H9 (cell line): ENCODE measurements at regions not wholly inside any gene's neighbourhood (a gene's known extent, or its start where the extent isn't known, plus 50 kb on each side); places are given as distances from the start of the nearest gene placed in this dataset.

Experiments used
- DNase-seq: peaks from one replicate; pipeline ENCODE4 v3.0.0-alpha.2; 2017
- H2AFZ ChIP-seq: one replicate; pipeline ENCODE4 v1.6.1; 2013; ENCODE audit warnings: mild to moderate bottlenecking, low read length, control low read depth, moderate library complexity
- H2AK5ac ChIP-seq: 2 replicates; pipeline ENCODE4 v1.6.1; 2013; ENCODE audit warnings: low read length, control low read depth, mixed read lengths; ENCODE audit not compliant: insufficient read length
- H2BK120ac ChIP-seq: one replicate; pipeline ENCODE4 v1.6.1; 2013; ENCODE audit warnings: low read depth, mild to moderate bottlenecking, low read length, control low read depth, inconsistent platforms; ENCODE audit not compliant: poor library complexity, severe bottlenecking
- H2BK12ac ChIP-seq: 2 replicates; pipeline ENCODE4 v1.6.1; 2013; ENCODE audit warnings: low read length, control low read depth, mixed read lengths, low read depth; ENCODE audit not compliant: insufficient read length
- H2BK15ac ChIP-seq: 2 replicates; pipeline ENCODE4 v1.6.1; 2013; ENCODE audit warnings: low read depth, low read length, control low read depth
- H2BK20ac ChIP-seq: one replicate; pipeline ENCODE4 v1.6.1; 2013; ENCODE audit warnings: low read depth, mild to moderate bottlenecking, low read length, control low read depth, inconsistent platforms; ENCODE audit not compliant: poor library complexity, severe bottlenecking
- H2BK5ac ChIP-seq: 2 replicates; pipeline ENCODE4 v1.6.1; 2013; ENCODE audit warnings: low read length, control low read depth, mixed read lengths; ENCODE audit not compliant: insufficient read length
- H3K14ac ChIP-seq: 2 replicates; pipeline ENCODE4 v1.6.1; 2013; ENCODE audit warnings: low read length, control low read depth; ENCODE audit not compliant: insufficient read depth
- H3K18ac ChIP-seq: 2 replicates; pipeline ENCODE4 v1.6.1; 2013; ENCODE audit warnings: low read depth, mild to moderate bottlenecking, mixed read lengths, low read length, control low read depth; ENCODE audit not compliant: insufficient read length
- H3K23ac ChIP-seq: 2 replicates; pipeline ENCODE4 v1.6.1; 2013; ENCODE audit warnings: low read length, control low read depth, mixed read lengths, low read depth; ENCODE audit not compliant: insufficient read length
- H3K23me2 ChIP-seq: 2 replicates; pipeline ENCODE4 v1.6.1; 2013; ENCODE audit warnings: low read depth, mild to moderate bottlenecking, mixed read lengths, low read length, control low read depth; ENCODE audit not compliant: insufficient read length, poor library complexity, severe bottlenecking
- H3K27ac ChIP-seq: 2 replicates; pipeline ENCODE4 v1.5.1; 2013; ENCODE audit warnings: low read length, control low read depth, mixed read lengths, low read depth; ENCODE audit not compliant: insufficient read length
- H3K27me3 ChIP-seq: 2 replicates; pipeline ENCODE4 v1.6.1; 2013; ENCODE audit warnings: low read length, control low read depth, inconsistent platforms; ENCODE audit not compliant: insufficient read depth
- H3K4ac ChIP-seq: 2 replicates; pipeline ENCODE4 v1.6.1; 2013; ENCODE audit warnings: low read depth, mild to moderate bottlenecking, control low read depth, inconsistent platforms, low read length, moderate library complexity
- H3K4me1 ChIP-seq: 2 replicates; pipeline ENCODE4 v1.6.1; 2013; ENCODE audit warnings: low read length, control low read depth, inconsistent platforms; ENCODE audit not compliant: insufficient read depth
- H3K4me2 ChIP-seq: 2 replicates; pipeline ENCODE4 v1.6.1; 2013; ENCODE audit warnings: low read length, control low read depth, mixed read lengths; ENCODE audit not compliant: insufficient read length, insufficient read depth
- H3K56ac ChIP-seq: 2 replicates; pipeline ENCODE4 v1.6.1; 2013; ENCODE audit warnings: low read depth, mild to moderate bottlenecking, mixed read lengths, low read length, control low read depth; ENCODE audit not compliant: insufficient read length
- H3K79me1 ChIP-seq: 2 replicates; pipeline ENCODE4 v1.6.1; 2013; ENCODE audit warnings: low read depth, mild to moderate bottlenecking, moderate library complexity, low read length, control low read depth, inconsistent platforms; ENCODE audit not compliant: insufficient read depth, poor library complexity, severe bottlenecking
- H3K79me2 ChIP-seq: 2 replicates; pipeline ENCODE4 v1.6.1; 2013; ENCODE audit warnings: low read length, control low read depth, inconsistent platforms; ENCODE audit not compliant: insufficient read depth
- H3K9ac ChIP-seq: 2 replicates; pipeline ENCODE4 v1.6.1; 2013; ENCODE audit warnings: low read length, control low read depth, mixed read lengths; ENCODE audit not compliant: insufficient read length; ENCODE audit errors: extremely low read depth
- H3K9me3 ChIP-seq: one replicate; pipeline ENCODE4 v1.6.1; 2013; ENCODE audit warnings: low read depth, low read length, inconsistent platforms; ENCODE audit not compliant: control insufficient read depth
- H3T11ph ChIP-seq: one replicate; pipeline ENCODE4 v1.6.1; 2013; ENCODE audit warnings: mild to moderate bottlenecking, low read length, control low read depth, inconsistent platforms
- H4K20me1 ChIP-seq: one replicate; pipeline ENCODE4 v1.6.1; 2013; ENCODE audit not compliant: control insufficient read depth, insufficient read length, insufficient read depth
- H4K5ac ChIP-seq: 2 replicates; pipeline ENCODE4 v1.6.1; 2013; ENCODE audit warnings: low read depth, mild to moderate bottlenecking, mixed read lengths, low read length, control low read depth; ENCODE audit not compliant: insufficient read length
- H4K8ac ChIP-seq: replicated peaks from 2 replicates; pipeline ENCODE4 v1.6.1; 2013; ENCODE audit warnings: low read length, control low read depth, mixed read lengths, low read depth; ENCODE audit not compliant: insufficient read length
- H4K91ac ChIP-seq: 2 replicates; pipeline ENCODE4 v1.6.1; 2013; ENCODE audit warnings: low read depth, mild to moderate bottlenecking, moderate library complexity, mixed read lengths, low read length, control low read depth; ENCODE audit not compliant: insufficient read length
- H3K27ac Mint-ChIP-seq, 3 experiments: 2 replicates in 2 of 3; 3 replicates in 1 of 3; pipeline ENCODE4 v1.8.0; 2020 to 2021; ENCODE audit warnings: mixed read lengths in 3 of 3, mild to moderate bottlenecking in 1 of 3, moderate library complexity in 1 of 3
- H3K27me3 Mint-ChIP-seq: 2 replicates; pipeline ENCODE4 v1.8.0; 2021; ENCODE audit warnings: low read depth, mild to moderate bottlenecking, moderate library complexity, mixed read lengths
- H3K36me3 Mint-ChIP-seq, 3 experiments: 2 replicates in 2 of 3; 3 replicates in 1 of 3; pipeline ENCODE4 v1.8.0; 2020 to 2021; ENCODE audit warnings: low read depth in 3 of 3, mixed read lengths in 3 of 3; ENCODE audit not compliant: insufficient read depth in 1 of 3
- H3K4me1 Mint-ChIP-seq, 2 experiments: 2 replicates each; pipeline ENCODE4 v1.8.0; 2020; ENCODE audit warnings: mixed read lengths in 2 of 2
- H3K4me3 Mint-ChIP-seq, 2 experiments: 2 replicates in 1 of 2; 3 replicates in 1 of 2; pipeline ENCODE4 v1.8.0; 2020 to 2021; ENCODE audit warnings: mild to moderate bottlenecking in 2 of 2, mixed read lengths in 2 of 2, moderate library complexity in 1 of 2
- H3K9me3 Mint-ChIP-seq, 2 experiments: 2 replicates in 1 of 2; 3 replicates in 1 of 2; pipeline ENCODE4 v1.8.0; 2020; ENCODE audit warnings: mild to moderate bottlenecking in 2 of 2, mixed read lengths in 2 of 2, moderate library complexity in 1 of 2
- WGBS: extraction: QIAGEN DNeasy Blood & Tissue Kit; methylation state at CpG from one replicate; pipeline ENCODE4 v1.1.7; 2013; ENCODE audit warnings: missing lambda C conversion rate, low lambda C conversion rate, mixed read lengths; ENCODE audit not compliant: insufficient read length; ENCODE audit errors: extremely low coverage; 5-methylcytosine and 5-hydroxymethylcytosine counted together
- TF ChIP-seq, protein P1 (sequence below): fragments of 200-600 bp; sonication (generic); conservative IDR thresholded peaks from 3 replicates; pipeline ENCODE4 v1.8.0; 2021; ENCODE audit warnings: antibody characterized with exemption, mild to moderate bottlenecking

DNA sequence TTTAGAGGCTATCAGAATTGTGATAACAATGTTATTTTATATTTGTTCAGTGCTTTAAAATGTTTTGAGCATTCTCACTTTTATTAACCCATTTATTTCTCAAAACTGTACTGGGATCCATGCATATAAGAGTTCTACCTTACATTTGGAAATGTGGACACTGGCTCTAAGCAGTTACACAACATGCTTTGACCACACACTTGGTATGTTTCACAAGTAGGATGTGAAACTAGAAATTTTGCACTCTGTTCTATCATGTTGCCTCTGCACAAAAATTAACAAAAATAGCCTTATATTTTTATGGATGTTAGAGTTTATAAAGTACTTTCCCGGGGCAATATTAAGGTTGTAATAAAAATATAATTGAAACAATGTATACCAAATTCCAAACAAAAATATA, 126.9 kb upstream of the CHORDC1 start:
- H3K18ac ChIP-seq = no peak overlapping the region
- no peak overlapping the region for H3K14ac ChIP-seq
- no peaks in the 10 kb centered on the region for H3K9me3 ChIP-seq
- no CpG with 5 or more reads among the region's 1 CpG for WGBS
- DNase-seq = no peak
- H3K4me2 ChIP-seq = no peak overlapping the region
- H3K27me3 ChIP-seq = no peaks in the 10 kb centered on the region
- H2AK5ac ChIP-seq = no peak overlapping the region
- H3T11ph ChIP-seq = no peak overlapping the region
- TF ChIP-seq, protein P1, sequence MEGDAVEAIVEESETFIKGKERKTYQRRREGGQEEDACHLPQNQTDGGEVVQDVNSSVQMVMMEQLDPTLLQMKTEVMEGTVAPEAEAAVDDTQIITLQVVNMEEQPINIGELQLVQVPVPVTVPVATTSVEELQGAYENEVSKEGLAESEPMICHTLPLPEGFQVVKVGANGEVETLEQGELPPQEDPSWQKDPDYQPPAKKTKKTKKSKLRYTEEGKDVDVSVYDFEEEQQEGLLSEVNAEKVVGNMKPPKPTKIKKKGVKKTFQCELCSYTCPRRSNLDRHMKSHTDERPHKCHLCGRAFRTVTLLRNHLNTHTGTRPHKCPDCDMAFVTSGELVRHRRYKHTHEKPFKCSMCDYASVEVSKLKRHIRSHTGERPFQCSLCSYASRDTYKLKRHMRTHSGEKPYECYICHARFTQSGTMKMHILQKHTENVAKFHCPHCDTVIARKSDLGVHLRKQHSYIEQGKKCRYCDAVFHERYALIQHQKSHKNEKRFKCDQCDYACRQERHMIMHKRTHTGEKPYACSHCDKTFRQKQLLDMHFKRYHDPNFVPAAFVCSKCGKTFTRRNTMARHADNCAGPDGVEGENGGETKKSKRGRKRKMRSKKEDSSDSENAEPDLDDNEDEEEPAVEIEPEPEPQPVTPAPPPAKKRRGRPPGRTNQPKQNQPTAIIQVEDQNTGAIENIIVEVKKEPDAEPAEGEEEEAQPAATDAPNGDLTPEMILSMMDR = no peak
- no peak overlapping the region for H3K27ac ChIP-seq
- no peak overlapping the region for H3K23ac ChIP-seq
- no peak overlapping the region for H3K56ac ChIP-seq
- H3K27ac Mint-ChIP-seq = no peak overlapping the region
- no peak overlapping the region for H3K4me3 Mint-ChIP-seq
- no peaks in the 10 kb centered on the region for H3K79me1 ChIP-seq
- no peak overlapping the region for H4K91ac ChIP-seq
- no peak overlapping the region for H2BK15ac ChIP-seq
- H2BK120ac ChIP-seq = no peak overlapping the region
- H3K9me3 Mint-ChIP-seq = no peaks in the 10 kb centered on the region
- H2AFZ ChIP-seq = no peak overlapping the region
- no peaks in the 10 kb centered on the region for H3K27me3 Mint-ChIP-seq
- H4K5ac ChIP-seq = no peak overlapping the region
- H4K8ac ChIP-seq = no peak overlapping the region
- H2BK12ac ChIP-seq = no peak overlapping the region
- H3K4me1 Mint-ChIP-seq = peaks cover 3 to 5% of the 10 kb centered on the region in 2 experiments; a peak in 3 of 4 replicates
- no peaks in the 10 kb centered on the region for H3K36me3 Mint-ChIP-seq
- no peaks in the 10 kb centered on the region for H3K23me2 ChIP-seq
- no peak overlapping the region for H2BK20ac ChIP-seq
- H3K9ac ChIP-seq = no peak overlapping the region
- H3K79me2 ChIP-seq = no peaks in the 10 kb centered on the region
- H3K4ac ChIP-seq = no peak overlapping the region
- H4K20me1 ChIP-seq = no peaks in the 10 kb centered on the region
- no peak overlapping the region for H2BK5ac ChIP-seq
- no peaks in the 10 kb centered on the region for H3K4me1 ChIP-seq
